Liver (tissue), 8 donors: ENCODE measurements at regions not wholly inside any gene's neighbourhood (a gene's known extent, or its start where the extent isn't known, plus 50 kb on each side); places are given as distances from the start of the nearest gene placed in this dataset.

ENCODE experiments used
- DNase-seq: peaks from one replicate; pipeline ENCODE4 v3.0.0-alpha.2; 2017; ENCODE audit warnings: low spot score
- H3K27ac ChIP-seq, 2 donors: one replicate each; pipeline ENCODE4 v1.7.0; 2013; ENCODE audit warnings: inconsistent platforms in 2 of 2, low read length in 2 of 2, control low read depth in 1 of 2, low read depth in 1 of 2, mild to moderate bottlenecking in 1 of 2
- H3K27me3 ChIP-seq, 4 donors: one replicate each; pipeline versions ENCODE4 v1.6.1 to v1.7.0; 2013; ENCODE audit warnings: low read length in 3 of 4, inconsistent platforms in 1 of 4, mild to moderate bottlenecking in 1 of 4, moderate library complexity in 1 of 4; ENCODE audit not compliant: control insufficient read depth in 4 of 4, insufficient read depth in 4 of 4
- H3K36me3 ChIP-seq, 4 donors: one replicate each; pipeline versions ENCODE4 v1.6.1 to v1.7.0; 2013; ENCODE audit warnings: low read length in 3 of 4, mild to moderate bottlenecking in 3 of 4, low read depth in 1 of 4, moderate library complexity in 1 of 4; ENCODE audit not compliant: control insufficient read depth in 4 of 4, insufficient read depth in 3 of 4
- H3K4me1 ChIP-seq, 4 donors: one replicate each; pipeline versions ENCODE4 v1.6.1 to v1.7.0; 2013; ENCODE audit warnings: low read length in 3 of 4, mild to moderate bottlenecking in 3 of 4, moderate library complexity in 1 of 4; ENCODE audit not compliant: control insufficient read depth in 4 of 4, insufficient read depth in 4 of 4
- H3K4me3 ChIP-seq, 3 donors: one replicate each; pipeline versions ENCODE4 v1.6.1 to v1.7.0; 2013; ENCODE audit warnings: low read length in 3 of 3, control low read depth in 1 of 3, low read depth in 1 of 3, mild to moderate bottlenecking in 1 of 3
- H3K9ac ChIP-seq, 2 donors: one replicate each; pipeline ENCODE4 v1.7.0; 2013; ENCODE audit warnings: low read length in 2 of 2, mild to moderate bottlenecking in 2 of 2, moderate library complexity in 2 of 2, control low read depth in 1 of 2, low read depth in 1 of 2
- H3K9me3 ChIP-seq, 4 donors: one replicate each; pipeline versions ENCODE4 v1.6.1 to v1.7.0; 2013; ENCODE audit warnings: low read length in 3 of 4; ENCODE audit not compliant: control insufficient read depth in 4 of 4
- ATF3 ChIP-seq: IDR thresholded peaks from 2 replicates; pipeline ENCODE4 v1.6.1; 2016; ENCODE audit warnings: antibody characterized with exemption
- CTCF ChIP-seq: fragments of 150-350 bp; IDR thresholded peaks from 2 replicates; pipeline ENCODE4 v1.5.1; 2017; ENCODE audit warnings: improper control_type of control experiment, low read depth, low read length; ENCODE audit not compliant: missing input control
- EGR1 ChIP-seq, 2 donors: IDR thresholded peaks; 2 replicates each; pipeline ENCODE4 v1.6.1; 2016 to 2018; ENCODE audit warnings: antibody characterized with exemption in 2 of 2, low read depth in 2 of 2
- FOXA1 ChIP-seq: IDR thresholded peaks from 2 replicates; pipeline ENCODE4 v1.6.1; 2016; ENCODE audit warnings: antibody characterized with exemption
- FOXA2 ChIP-seq: IDR thresholded peaks from 2 replicates; pipeline ENCODE4 v1.6.1; 2016; ENCODE audit warnings: antibody characterized with exemption
- HNF4A ChIP-seq, 2 donors: conservative IDR thresholded peaks; 2 replicates each; pipeline ENCODE4 v1.6.1; 2016; ENCODE audit warnings: antibody characterized with exemption in 2 of 2, mild to moderate bottlenecking in 2 of 2
- HNF4G ChIP-seq: IDR thresholded peaks from 2 replicates; pipeline ENCODE4 v1.6.1; 2016; ENCODE audit warnings: antibody characterized with exemption
- JUND ChIP-seq, 2 donors: IDR thresholded peaks; 2 replicates each; pipeline ENCODE4 v1.6.1; 2016; ENCODE audit warnings: antibody characterized with exemption in 2 of 2
- MAX ChIP-seq: IDR thresholded peaks from 2 replicates; pipeline ENCODE4 v1.6.1; 2016; ENCODE audit warnings: antibody characterized with exemption
- NR2F2 ChIP-seq: IDR thresholded peaks from 2 replicates; pipeline ENCODE4 v1.6.1; 2016; ENCODE audit warnings: antibody characterized with exemption
- RAD21 ChIP-seq, 2 donors: IDR thresholded peaks; 2 replicates each; pipeline ENCODE4 v1.6.1; 2016; ENCODE audit warnings: antibody characterized with exemption in 2 of 2, mild to moderate bottlenecking in 2 of 2
- RXRA ChIP-seq, 2 donors: IDR thresholded peaks; 2 replicates each; pipeline ENCODE4 v1.6.1; 2017 to 2018; ENCODE audit warnings: antibody characterized with exemption in 2 of 2, mild to moderate bottlenecking in 1 of 2
- SP1 ChIP-seq: IDR thresholded peaks from 2 replicates; pipeline ENCODE4 v1.6.1; 2018; ENCODE audit warnings: antibody characterized with exemption, mild to moderate bottlenecking
- TAF1 ChIP-seq: conservative IDR thresholded peaks from 2 replicates; pipeline ENCODE4 v1.6.1; 2016; ENCODE audit warnings: antibody characterized with exemption, mild to moderate bottlenecking
- YY1 ChIP-seq: IDR thresholded peaks from 2 replicates; pipeline ENCODE4 v1.6.1; 2016; ENCODE audit warnings: antibody characterized with exemption, mild to moderate bottlenecking
- ZBTB33 ChIP-seq: IDR thresholded peaks from 2 replicates; pipeline ENCODE4 v1.6.1; 2016; ENCODE audit warnings: antibody characterized with exemption
- WGBS: extraction: QIAGEN DNeasy Blood & Tissue Kit; methylation state at CpG from one replicate; pipeline ENCODE4 v1.1.7; 2013; 5-methylcytosine and 5-hydroxymethylcytosine counted together
- donor health status: healthy.
- donor health status: healthy.
- donor health status: healthy.
- donor health status: healthy.
- donor health status: healthy.

GRCh38 chr2:60109744-60110143 is 443.7 kb downstream of the BCL11A start:
- DNase-seq, result no peak
- no peaks in the 10 kb centered on the region for H3K4me1 ChIP-seq
- H3K4me3 ChIP-seq, result no peak overlapping the region
- H3K27me3 ChIP-seq, result no peaks in the 10 kb centered on the region
- H3K9me3 ChIP-seq, result no peaks in the 10 kb centered on the region
- 78% methylated on average over 1 of the region's 1 CpG for WGBS
- no peaks in the 10 kb centered on the region for H3K36me3 ChIP-seq
- TF ChIP-seq NR2F2, result no peak
- TF ChIP-seq RAD21 (IDR thresholded peaks at IDR 0.05), result no peak
- no peak for TF ChIP-seq RXRA (IDR thresholded peaks at IDR 0.05)
- TF ChIP-seq ZBTB33, result no peak
- no peak for TF ChIP-seq JUND (IDR thresholded peaks at IDR 0.05)
- TF ChIP-seq YY1, result no peak
- TF ChIP-seq HNF4G, result no peak
- TF ChIP-seq HNF4A (conservative IDR thresholded peaks at IDR 0.05), result no peak
- no peak for TF ChIP-seq FOXA2
- TF ChIP-seq ATF3, result no peak
- no peak for TF ChIP-seq CTCF
- TF ChIP-seq MAX, result no peak
- no peak for TF ChIP-seq EGR1 (IDR thresholded peaks at IDR 0.05; ENCODE audit: low read depth in 2 of 2)
- H3K27ac ChIP-seq, result no peak overlapping the region
- no peak overlapping the region for H3K9ac ChIP-seq

GRCh38 chr2:60106836-60107529 is 446.5 kb downstream of the BCL11A start:
- no peak for TF ChIP-seq JUND (IDR thresholded peaks at IDR 0.05)
- TF ChIP-seq FOXA1, result no peak
- TF ChIP-seq HNF4A (conservative IDR thresholded peaks at IDR 0.05), result no peak
- no peak for TF ChIP-seq RAD21 (IDR thresholded peaks at IDR 0.05)
- no peak for TF ChIP-seq FOXA2
- no peak for TF ChIP-seq MAX
- no peak for TF ChIP-seq ZBTB33
- TF ChIP-seq SP1, result no peak
- no peak for TF ChIP-seq TAF1
- TF ChIP-seq YY1, result no peak
- TF ChIP-seq EGR1 (IDR thresholded peaks at IDR 0.05; ENCODE audit: low read depth in 2 of 2), result no peak
- TF ChIP-seq HNF4G, result no peak
- no peak overlapping the region for H3K27ac ChIP-seq
- DNase-seq, result no peak
- H3K9me3 ChIP-seq, result no peaks in the 10 kb centered on the region
- H3K27me3 ChIP-seq, result no peaks in the 10 kb centered on the region
- H3K4me3 ChIP-seq, result no peak overlapping the region
- no peaks in the 10 kb centered on the region for H3K36me3 ChIP-seq
- H3K9ac ChIP-seq, result no peak overlapping the region
- no peaks in the 10 kb centered on the region for H3K4me1 ChIP-seq
- WGBS, result 76% methylated on average over 2 of the region's 2 CpGs
